Smooth muscle cell (in vitro differentiated cells): ENCODE measurements at regions not wholly inside any gene's neighbourhood (a gene's known extent, or its start where the extent isn't known, plus 50 kb on each side); places are given as distances from the start of the nearest gene placed in this dataset.

Experiments used
- DNase-seq: peaks from one replicate; lab custom pipeline; 2025; ENCODE audit not compliant: unreplicated experiment; lab: John Stamatoyannopoulos, UW
- H2AFZ ChIP-seq: fragments of 200-600 bp; sonication (generic); 2 replicates; pipeline ENCODE4 v1.6.0; 2016; ENCODE audit warnings: antibody characterized with exemption, low read depth, mild to moderate bottlenecking
- H3F3A ChIP-seq: fragments of 200-600 bp; sonication (generic); 2 replicates; pipeline ENCODE4 v1.6.0; 2017; ENCODE audit warnings: antibody characterized with exemption, low read depth
- H3K27ac ChIP-seq: fragments of 200-600 bp; sonication (generic); 2 replicates; pipeline ENCODE4 v1.5.1; 2016; ENCODE audit warnings: low read depth, mild to moderate bottlenecking
- H3K27me3 ChIP-seq: fragments of 200-600 bp; sonication (generic); 2 replicates; pipeline ENCODE4 v1.6.1; 2016; ENCODE audit warnings: low read depth, mild to moderate bottlenecking
- H3K36me3 ChIP-seq: fragments of 200-600 bp; sonication (generic); 2 replicates; pipeline ENCODE4 v1.5.1; 2016; ENCODE audit warnings: low read depth
- H3K4me1 ChIP-seq: fragments of 200-600 bp; sonication (generic); 2 replicates; pipeline ENCODE4 v1.5.1; 2016; ENCODE audit warnings: low read depth
- H3K4me2 ChIP-seq: fragments of 200-600 bp; sonication (generic); 2 replicates; pipeline ENCODE4 v1.6.0; 2016; ENCODE audit warnings: mild to moderate bottlenecking
- H3K4me3 ChIP-seq: fragments of 200-600 bp; sonication (generic); 2 replicates; pipeline ENCODE4 v1.5.1; 2016; ENCODE audit warnings: mild to moderate bottlenecking
- H3K79me2 ChIP-seq: fragments of 200-600 bp; sonication (generic); 2 replicates; pipeline ENCODE4 v1.6.0; 2016; ENCODE audit warnings: low read depth, mild to moderate bottlenecking
- H3K9ac ChIP-seq: fragments of 200-600 bp; sonication (generic); 2 replicates; pipeline ENCODE4 v1.6.0; 2016; ENCODE audit warnings: low read depth
- H3K9me3 ChIP-seq: fragments of 200-600 bp; sonication (generic); replicated peaks from 2 replicates; pipeline ENCODE4 v1.5.1; 2016; ENCODE audit warnings: low read depth
- H4K20me1 ChIP-seq: fragments of 200-600 bp; sonication (generic); 2 replicates; pipeline ENCODE4 v1.6.0; 2016; ENCODE audit warnings: low read depth
- CTCF ChIP-seq: fragments of 200-600 bp; sonication (generic); IDR thresholded peaks from 2 replicates; pipeline ENCODE4 v1.5.1; 2017; ENCODE audit warnings: borderline replicate concordance, mild to moderate bottlenecking, antibody characterized with exemption; ENCODE audit not compliant: insufficient read depth, poor library complexity, severe bottlenecking
- whole genome bisulfite sequencing: methylation state at CpG from one replicate; pipeline ENCODE4 v1.1.7; 2016; ENCODE audit warnings: low lambda C conversion rate; 5-methylcytosine and 5-hydroxymethylcytosine counted together

GRCh38 chr18:2380101-2380500, 191.2 kb downstream of the METTL4 start:
- TF ChIP-seq CTCF: no peak
- no peaks in the 10 kb centered on the region for H4K20me1 ChIP-seq
- H3K27me3 ChIP-seq: no peaks in the 10 kb centered on the region
- H3F3A ChIP-seq: no peaks in the 10 kb centered on the region
- no peak for DNase-seq
- no peaks in the 10 kb centered on the region for H3K9me3 ChIP-seq
- H2AFZ ChIP-seq: no peak overlapping the region
- no peak overlapping the region for H3K4me3 ChIP-seq
- no peaks in the 10 kb centered on the region for H3K36me3 ChIP-seq
- H3K4me1 ChIP-seq: no peaks in the 10 kb centered on the region
- WGBS: 79% methylated on average over 2 of the region's 2 CpGs
- H3K4me2 ChIP-seq: no peak overlapping the region
- H3K9ac ChIP-seq: no peak overlapping the region
- no peak overlapping the region for H3K27ac ChIP-seq
- H3K79me2 ChIP-seq: no peaks in the 10 kb centered on the region

GRCh38 chr18:2381539-2381938, 189.8 kb downstream of the METTL4 start:
- WGBS: 91% methylated on average over 2 of the region's 2 CpGs
- Histone ChIP-seq H3K4me3 (no peak overlapping the region), H2AFZ (no peak overlapping the region), H4K20me1 (no peaks in the 10 kb centered on the region), H3K36me3 (no peaks in the 10 kb centered on the region), H3K27me3 (no peaks in the 10 kb centered on the region), H3F3A (no peaks in the 10 kb centered on the region), H3K9ac (no peak overlapping the region), H3K79me2 (no peaks in the 10 kb centered on the region), H3K4me1 (no peaks in the 10 kb centered on the region), H3K9me3 (no peaks in the 10 kb centered on the region), H3K27ac (no peak overlapping the region), H3K4me2 (no peak overlapping the region)
- no peak for TF ChIP-seq CTCF
- no peak for DNase-seq

GRCh38 chr18:2387588-2387987, 183.7 kb downstream of the METTL4 start:
- TF ChIP-seq CTCF: no peak
- no peak overlapping the region for H2AFZ ChIP-seq
- H3K4me1 ChIP-seq: no peaks in the 10 kb centered on the region
- H3K27me3 ChIP-seq: no peaks in the 10 kb centered on the region
- no peak overlapping the region for H3K27ac ChIP-seq
- no peak overlapping the region for H3K9ac ChIP-seq
- H3K4me2 ChIP-seq: no peak overlapping the region
- no peaks in the 10 kb centered on the region for H4K20me1 ChIP-seq
- no peak overlapping the region for H3K4me3 ChIP-seq
- H3K36me3 ChIP-seq: no peaks in the 10 kb centered on the region
- peaks cover 9% of the 10 kb centered on the region for H3K9me3 ChIP-seq
- H3F3A ChIP-seq: no peaks in the 10 kb centered on the region
- H3K79me2 ChIP-seq: no peaks in the 10 kb centered on the region
- DNase-seq: no peak

- no peak overlapping the region for H3K4me3 ChIP-seq
- H3K4me1 ChIP-seq: no peaks in the 10 kb centered on the region
- H3K79me2 ChIP-seq: no peaks in the 10 kb centered on the region
- 93% methylated on average over 1 of the region's 1 CpG for WGBS
- H3K27ac ChIP-seq: no peak overlapping the region
- H3K27me3 ChIP-seq: no peaks in the 10 kb centered on the region
- no peak overlapping the region for H2AFZ ChIP-seq
- no peak for DNase-seq
- no peak for TF ChIP-seq CTCF
- no peak overlapping the region for H3K9ac ChIP-seq
- no peak overlapping the region for H3K4me2 ChIP-seq
- no peaks in the 10 kb centered on the region for H3K36me3 ChIP-seq
- H3F3A ChIP-seq: no peaks in the 10 kb centered on the region
- H4K20me1 ChIP-seq: no peaks in the 10 kb centered on the region
- H3K9me3 ChIP-seq: peaks cover 9% of the 10 kb centered on the region
Observed at GRCh38 chr18:2390158-2390557, 181.1 kb downstream of the METTL4 start.
